ENCODE measurements at regions not wholly inside any gene's neighbourhood (a gene's known extent, or its start where the extent isn't known, plus 50 kb on each side); places are given as distances from the start of the nearest gene placed in this dataset.
"Not testable (repeated sequence)": the region's sequence is repeated elsewhere in the genome, so short reads cannot be mapped to it uniquely, and the experiment has no call there.

DNA sequence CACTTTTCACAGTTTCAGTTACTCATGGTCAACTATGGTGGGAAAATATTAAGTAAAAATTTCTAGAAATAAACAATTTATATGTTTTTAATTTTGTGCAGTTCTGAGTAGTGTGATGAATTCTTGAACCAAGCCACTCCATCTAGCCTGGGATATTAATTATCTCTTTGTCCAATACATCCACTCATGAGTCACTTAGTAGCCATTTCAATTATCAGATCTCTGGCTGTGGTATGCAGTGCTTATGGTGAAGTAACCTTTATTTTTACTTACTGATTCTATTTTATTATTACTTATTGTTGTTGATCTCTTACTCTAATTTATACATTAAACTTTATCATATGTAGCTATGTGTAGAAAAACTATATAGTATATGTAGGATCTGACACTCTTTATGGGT, 128.9 kb upstream of the KLHL1 start:
- TF ChIP-seq POLR2AphosphoS5 (IDR thresholded peaks at IDR 0.05; ENCODE audit: borderline replicate concordance, low read depth, low read length) (no peak), FOXP2 (optimal IDR thresholded peaks at IDR 0.05; ENCODE audit: control extremely low read depth, extremely low read length, insufficient read depth) (no peak), EZH2 (IDR thresholded peaks at IDR 0.05) (no peak)
- Histone ChIP-seq H3K9ac (ENCODE audit: insufficient read length) (no peak overlapping the region), H3K36me3 (ENCODE audit: insufficient read depth, low read length) (no peaks in the 10 kb centered on the region), H3K27ac (no peak overlapping the region), H3K9me3 (ENCODE audit: low read depth, low read length) (no peaks in the 10 kb centered on the region), H3K4me3 (no peak overlapping the region)
- DNase-seq (ENCODE audit: low read depth, low spot score) = no peak

- H3K9ac ChIP-seq (ENCODE audit: insufficient read length) = no peak overlapping the region
- H3K36me3 ChIP-seq (ENCODE audit: insufficient read depth, low read length) = no peaks in the 10 kb centered on the region
- H3K27ac ChIP-seq = no peak overlapping the region
- DNase-seq (ENCODE audit: low read depth, low spot score) = no peak
- no peaks in the 10 kb centered on the region for H3K9me3 ChIP-seq (ENCODE audit: low read depth, low read length)
- TF ChIP-seq FOXP2 (optimal IDR thresholded peaks at IDR 0.05; ENCODE audit: control extremely low read depth, extremely low read length, insufficient read depth) = no peak
- no peak for TF ChIP-seq EZH2 (IDR thresholded peaks at IDR 0.05)
- TF ChIP-seq POLR2AphosphoS5 (IDR thresholded peaks at IDR 0.05; ENCODE audit: borderline replicate concordance, low read depth, low read length) = no peak
- H3K4me3 ChIP-seq = no peak overlapping the region
Measured at GRCh38 chr13:70235565-70235964, 127.3 kb upstream of the KLHL1 start.

DNA sequence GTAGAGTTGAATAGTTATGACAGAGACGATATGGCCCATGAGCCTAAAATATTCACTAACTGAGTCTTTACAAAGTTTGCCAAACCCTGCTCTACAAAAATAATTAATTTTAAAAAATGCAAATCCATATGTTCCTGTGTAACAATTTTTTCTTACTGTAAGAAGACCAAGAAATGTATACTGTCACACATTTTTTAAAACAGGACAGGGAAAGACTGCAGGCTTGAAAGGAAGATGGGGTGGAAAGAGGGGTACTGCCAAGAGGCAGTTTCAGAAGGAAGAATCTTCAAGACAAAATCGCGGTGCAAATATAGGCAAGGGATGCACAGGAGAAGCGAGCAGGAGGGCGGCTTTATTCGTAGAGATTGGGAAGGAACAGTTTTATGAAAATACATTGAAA, 115.7 kb upstream of the KLHL1 start:
- Histone ChIP-seq H3K36me3 (ENCODE audit: insufficient read depth, low read length) (no peaks in the 10 kb centered on the region), H3K27ac (no peak overlapping the region), H3K4me3 (no peak overlapping the region), H3K9ac (ENCODE audit: insufficient read length) (no peak overlapping the region), H3K9me3 (ENCODE audit: low read depth, low read length) (no peaks in the 10 kb centered on the region)
- TF ChIP-seq EZH2 (IDR thresholded peaks at IDR 0.05) (no peak), FOXP2 (optimal IDR thresholded peaks at IDR 0.05; ENCODE audit: control extremely low read depth, extremely low read length, insufficient read depth) (no peak), POLR2AphosphoS5 (IDR thresholded peaks at IDR 0.05; ENCODE audit: borderline replicate concordance, low read depth, low read length) (no peak)
- no peak for DNase-seq (ENCODE audit: low read depth, low spot score)

- no peak overlapping the region for H3K4me3 ChIP-seq
Measured at GRCh38 chr13:70222926-70223325, 114.7 kb upstream of the KLHL1 start.

DNA sequence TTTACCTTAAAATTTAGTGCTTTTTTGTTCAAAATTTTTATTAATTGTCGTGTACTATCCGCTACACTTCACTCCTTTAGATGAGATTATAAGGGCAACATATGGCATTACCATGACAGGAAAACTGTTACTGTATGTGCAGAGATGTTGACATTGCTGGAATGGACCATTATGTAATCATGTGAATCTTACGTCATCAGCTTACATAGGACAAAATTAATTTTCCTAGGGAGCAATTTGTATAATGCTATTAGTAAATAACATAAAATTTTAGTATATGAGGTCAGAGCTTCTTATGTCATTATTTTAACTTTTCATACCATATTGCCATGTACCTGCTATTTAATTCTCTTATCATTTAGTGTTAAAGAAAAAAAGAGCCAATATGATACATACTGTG, 110.4 kb upstream of the KLHL1 start:
- no peak for DNase-seq (ENCODE audit: low read depth, low spot score)
- Histone ChIP-seq H3K9me3 (ENCODE audit: low read depth, low read length) (no peaks in the 10 kb centered on the region), H3K27ac (no peak overlapping the region), H3K4me3 (no peak overlapping the region), H3K36me3 (ENCODE audit: insufficient read depth, low read length) (no peaks in the 10 kb centered on the region), H3K9ac (ENCODE audit: insufficient read length) (no peak overlapping the region)
- no peak for TF ChIP-seq FOXP2 (optimal IDR thresholded peaks at IDR 0.05; ENCODE audit: control extremely low read depth, extremely low read length, insufficient read depth)
- no peak for TF ChIP-seq EZH2 (IDR thresholded peaks at IDR 0.05)
- no peak for TF ChIP-seq POLR2AphosphoS5 (IDR thresholded peaks at IDR 0.05; ENCODE audit: borderline replicate concordance, low read depth, low read length)

More at GRCh38 chr13:70222926-70223325, 114.7 kb upstream of the KLHL1 start:
- Histone ChIP-seq H3K9me3 (ENCODE audit: low read depth, low read length) (no peaks in the 10 kb centered on the region), H3K27ac (no peak overlapping the region), H3K9ac (ENCODE audit: insufficient read length) (no peak overlapping the region), H3K36me3 (ENCODE audit: insufficient read depth, low read length) (no peaks in the 10 kb centered on the region)
- DNase-seq (ENCODE audit: low read depth, low spot score) = no peak
- no peak for TF ChIP-seq POLR2AphosphoS5 (IDR thresholded peaks at IDR 0.05; ENCODE audit: borderline replicate concordance, low read depth, low read length)
- no peak for TF ChIP-seq EZH2 (IDR thresholded peaks at IDR 0.05)
- no peak for TF ChIP-seq FOXP2 (optimal IDR thresholded peaks at IDR 0.05; ENCODE audit: control extremely low read depth, extremely low read length, insufficient read depth)

GRCh38 chr13:70208968-70209367, 100.7 kb upstream of the KLHL1 start:
- H3K9me3 ChIP-seq (ENCODE audit: low read depth, low read length); DNase-seq (ENCODE audit: low read depth, low spot score); H3K27ac ChIP-seq; H3K36me3 ChIP-seq (ENCODE audit: insufficient read depth, low read length); H3K9ac ChIP-seq (ENCODE audit: insufficient read length); H3K4me3 ChIP-seq: not testable (repeated sequence)

- no peak for TF ChIP-seq FOXP2 (optimal IDR thresholded peaks at IDR 0.05; ENCODE audit: control extremely low read depth, extremely low read length, insufficient read depth)
- TF ChIP-seq POLR2AphosphoS5 (IDR thresholded peaks at IDR 0.05; ENCODE audit: borderline replicate concordance, low read depth, low read length) = no peak
- TF ChIP-seq EZH2 (IDR thresholded peaks at IDR 0.05) = no peak
- no peak overlapping the region for H3K27ac ChIP-seq
- no peak for DNase-seq (ENCODE audit: low read depth, low spot score)
- H3K9ac ChIP-seq (ENCODE audit: insufficient read length) = no peak overlapping the region
- H3K36me3 ChIP-seq (ENCODE audit: insufficient read depth, low read length) = no peaks in the 10 kb centered on the region
- H3K4me3 ChIP-seq = no peak overlapping the region
- no peaks in the 10 kb centered on the region for H3K9me3 ChIP-seq (ENCODE audit: low read depth, low read length)
Measured at GRCh38 chr13:70206671-70207070, 98.4 kb upstream of the KLHL1 start.

DNA sequence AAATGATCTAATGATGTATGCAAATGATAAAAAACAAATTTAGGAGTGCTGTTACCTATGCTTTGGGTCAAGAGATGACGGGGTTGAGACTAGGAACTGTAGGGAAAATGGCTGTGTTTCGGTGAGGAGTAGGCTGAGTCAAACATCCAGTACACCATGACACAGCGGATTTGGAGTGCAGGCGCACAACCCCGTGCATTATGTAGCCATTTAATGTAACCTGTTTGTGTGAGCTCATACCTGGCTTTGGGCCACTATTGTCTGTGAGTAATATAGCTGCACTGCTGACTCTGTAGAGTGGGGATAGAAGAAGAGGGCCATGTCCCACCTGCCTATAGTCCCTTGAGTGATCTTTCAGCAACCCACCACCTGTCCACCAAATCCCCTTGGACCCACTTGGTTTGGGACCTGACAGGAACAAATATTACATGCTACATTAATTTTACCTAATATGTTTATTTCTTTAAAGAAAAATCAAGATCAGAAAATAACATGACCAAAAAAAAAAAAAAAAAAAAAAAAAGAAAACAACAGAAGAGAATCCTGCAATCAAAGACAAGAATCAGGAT, 95.5 kb upstream of the KLHL1 start:
- Histone ChIP-seq H3K27ac (no peak overlapping the region), H3K36me3 (ENCODE audit: insufficient read depth, low read length) (no peaks in the 10 kb centered on the region), H3K9me3 (ENCODE audit: low read depth, low read length) (no peaks in the 10 kb centered on the region), H3K9ac (ENCODE audit: insufficient read length) (no peak overlapping the region), H3K4me3 (no peak overlapping the region)
- DNase-seq (ENCODE audit: low read depth, low spot score) = no peak
- no peak for TF ChIP-seq POLR2AphosphoS5 (IDR thresholded peaks at IDR 0.05; ENCODE audit: borderline replicate concordance, low read depth, low read length)
- TF ChIP-seq FOXP2 (optimal IDR thresholded peaks at IDR 0.05; ENCODE audit: control extremely low read depth, extremely low read length, insufficient read depth) = no peak
- TF ChIP-seq EZH2 (IDR thresholded peaks at IDR 0.05) = no peak

DNA sequence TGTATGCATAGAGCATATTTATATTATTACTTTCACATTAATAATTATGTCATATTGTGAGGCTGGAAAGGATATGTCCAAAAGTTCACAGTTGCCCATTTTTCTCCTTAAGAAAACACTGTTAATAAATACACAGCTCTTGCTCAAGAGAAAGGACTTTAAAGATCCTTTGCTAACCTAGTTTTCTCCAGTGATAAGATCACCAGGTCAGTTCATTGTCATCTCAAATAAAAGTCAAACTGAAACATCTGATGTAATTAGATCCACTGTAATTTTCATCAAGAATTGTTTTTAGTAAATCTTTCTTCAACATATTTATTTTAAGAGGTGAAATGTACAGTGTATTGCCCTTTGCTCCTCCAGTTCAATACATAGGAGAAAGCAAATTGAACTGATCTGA, 82.8 kb upstream of the KLHL1 start:
- Histone ChIP-seq H3K9ac (ENCODE audit: insufficient read length) (no peak overlapping the region), H3K4me3 (no peak overlapping the region), H3K27ac (no peak overlapping the region), H3K36me3 (ENCODE audit: insufficient read depth, low read length) (no peaks in the 10 kb centered on the region), H3K9me3 (ENCODE audit: low read depth, low read length) (no peaks in the 10 kb centered on the region)
- no peak for TF ChIP-seq FOXP2 (optimal IDR thresholded peaks at IDR 0.05; ENCODE audit: control extremely low read depth, extremely low read length, insufficient read depth)
- TF ChIP-seq POLR2AphosphoS5 (IDR thresholded peaks at IDR 0.05; ENCODE audit: borderline replicate concordance, low read depth, low read length) = no peak
- TF ChIP-seq EZH2 (IDR thresholded peaks at IDR 0.05) = no peak
- no peak for DNase-seq (ENCODE audit: low read depth, low spot score)

All from SK-N-MC (cell line).